ENCODE measurements at regions not wholly inside any gene's neighbourhood (a gene's known extent, or its start where the extent isn't known, plus 50 kb on each side); places are given as distances from the start of the nearest gene placed in this dataset.

DNA sequence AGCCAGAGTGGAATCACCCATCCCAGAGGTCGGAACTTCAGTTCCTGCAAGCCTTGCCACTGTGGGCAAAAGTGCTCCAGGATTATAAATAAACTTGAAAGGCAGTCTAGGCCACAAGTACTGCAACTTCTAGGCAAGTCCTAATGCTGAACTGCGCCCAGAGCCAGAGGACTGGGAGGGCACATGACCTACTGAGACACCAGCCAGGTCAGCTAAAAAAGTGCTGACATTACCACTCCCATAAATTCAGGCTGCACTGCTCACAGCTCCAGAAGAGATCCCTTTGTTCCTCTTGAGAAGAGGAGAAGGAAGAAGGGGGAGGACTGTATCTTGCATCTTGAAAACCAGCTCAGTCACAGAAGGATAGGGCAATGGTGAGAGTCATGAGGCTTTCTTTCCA, 1084.1 kb upstream of the PHF14 start:
- Histone ChIP-seq H3K9me3 (ENCODE audit: control insufficient read depth, insufficient read depth, low read length) (peaks cover 21% of the 10 kb centered on the region), H3K27me3 (ENCODE audit: control insufficient read depth, insufficient read depth, low read length) (no peaks in the 10 kb centered on the region), H3K4me3 (ENCODE audit: low read depth, low read length) (no peak overlapping the region), H3K27ac (ENCODE audit: low read depth, low read length) (no peak overlapping the region)
- TF ChIP-seq CTCF (IDR thresholded peaks at IDR 0.05; ENCODE audit: low read depth, low read length), result no peak
- POLR2A ChIA-PET, result no interaction called here
- CTCF ChIA-PET, result interaction anchor here (0.5 kb wide), 1 partner anchor 10 kb away, joined by 3 read pairs; no protein-coding TSS in a partner anchor
- DNase-seq (ENCODE audit: low read depth, low spot score), result no peak

DNA sequence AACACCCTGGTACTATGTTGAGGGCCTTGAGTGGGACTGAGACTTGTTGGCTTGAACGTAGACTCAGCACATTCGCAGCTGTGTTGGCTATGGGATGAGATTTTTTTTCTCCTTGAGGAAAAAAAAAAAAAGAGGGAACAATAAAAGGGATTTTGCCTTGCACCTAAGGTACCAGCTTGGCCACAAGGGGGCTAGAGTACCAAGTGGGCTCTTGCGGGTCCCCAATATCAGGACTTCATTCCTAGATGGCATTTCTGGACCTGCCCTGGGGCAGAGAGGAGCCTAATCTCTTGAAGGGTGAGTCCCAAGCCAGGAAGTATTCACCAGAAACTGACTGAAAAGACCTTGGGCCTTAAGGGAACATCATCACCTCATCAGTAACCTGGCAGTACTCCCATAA, 1083.6 kb upstream of the PHF14 start:
- Histone ChIP-seq H3K4me3 (ENCODE audit: low read depth, low read length) (no peak overlapping the region), H3K9me3 (ENCODE audit: control insufficient read depth, insufficient read depth, low read length) (peaks cover 21% of the 10 kb centered on the region), H3K27ac (ENCODE audit: low read depth, low read length) (no peak overlapping the region), H3K27me3 (ENCODE audit: control insufficient read depth, insufficient read depth, low read length) (no peaks in the 10 kb centered on the region)
- ChIA-PET POLR2A (no interaction called here), CTCF (no interaction called here)
- no peak for TF ChIP-seq CTCF (IDR thresholded peaks at IDR 0.05; ENCODE audit: low read depth, low read length)
- no peak for DNase-seq (ENCODE audit: low read depth, low spot score)

DNA sequence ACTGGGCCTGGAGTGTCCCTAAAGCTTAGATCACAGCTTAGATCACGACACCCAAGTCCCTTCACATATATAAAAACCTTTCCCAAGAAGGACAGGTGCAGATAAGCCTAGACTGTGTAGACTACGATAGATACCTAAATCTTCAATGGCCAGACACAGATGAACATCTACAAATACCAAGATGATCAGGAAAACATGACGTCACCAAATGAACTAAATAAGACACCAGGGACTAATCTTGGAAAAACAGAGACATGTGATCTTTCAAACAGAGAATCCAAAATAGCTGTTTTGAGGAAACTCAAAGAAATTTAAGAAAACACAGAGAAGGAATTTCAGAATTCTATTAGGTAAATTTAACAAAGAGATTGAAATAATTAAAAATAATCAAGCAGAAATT, 1082.6 kb upstream of the PHF14 start:
- DNase-seq (ENCODE audit: low read depth, low spot score), result no peak
- Histone ChIP-seq H3K4me3 (ENCODE audit: low read depth, low read length) (no peak overlapping the region), H3K27ac (ENCODE audit: low read depth, low read length) (no peak overlapping the region), H3K27me3 (ENCODE audit: control insufficient read depth, insufficient read depth, low read length) (no peaks in the 10 kb centered on the region), H3K9me3 (ENCODE audit: control insufficient read depth, insufficient read depth, low read length) (peaks cover 18% of the 10 kb centered on the region)
- TF ChIP-seq CTCF (IDR thresholded peaks at IDR 0.05; ENCODE audit: low read depth, low read length), result no peak
- CTCF ChIA-PET, result no interaction called here
- POLR2A ChIA-PET, result no interaction called here

DNA sequence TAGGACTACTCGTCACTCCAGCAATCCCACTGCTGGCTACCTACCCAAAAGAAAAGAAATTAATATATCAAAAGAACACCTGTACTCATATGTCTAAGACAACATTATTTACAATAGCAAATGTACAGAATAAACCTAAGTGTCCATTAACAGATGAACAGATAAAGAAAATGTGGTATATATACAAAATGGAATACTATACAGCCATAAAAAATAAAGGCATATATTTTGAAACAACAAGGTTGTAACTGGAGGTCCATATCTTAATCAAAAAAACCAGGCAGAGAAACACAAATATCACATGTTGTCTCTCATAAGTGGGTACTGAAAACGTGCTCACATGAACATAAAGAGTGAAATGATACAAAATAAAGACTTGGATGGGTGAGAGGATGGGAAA, 1073.3 kb upstream of the PHF14 start:
- CTCF ChIA-PET, result no interaction called here
- no peak overlapping the region for H3K27ac ChIP-seq (ENCODE audit: low read depth, low read length)
- no peaks in the 10 kb centered on the region for H3K27me3 ChIP-seq (ENCODE audit: control insufficient read depth, insufficient read depth, low read length)
- H3K9me3 ChIP-seq (ENCODE audit: control insufficient read depth, insufficient read depth, low read length), result peaks cover 4% of the 10 kb centered on the region
- POLR2A ChIA-PET, result no interaction called here
- no peak overlapping the region for H3K4me3 ChIP-seq (ENCODE audit: low read depth, low read length)
- no peak for TF ChIP-seq CTCF (IDR thresholded peaks at IDR 0.05; ENCODE audit: low read depth, low read length)
- DNase-seq (ENCODE audit: low read depth, low spot score), result no peak

- no peaks in the 10 kb centered on the region for H3K27me3 ChIP-seq (ENCODE audit: control insufficient read depth, insufficient read depth, low read length)
- TF ChIP-seq CTCF (IDR thresholded peaks at IDR 0.05; ENCODE audit: low read depth, low read length), result no peak
- H3K9me3 ChIP-seq (ENCODE audit: control insufficient read depth, insufficient read depth, low read length), result peaks cover 3% of the 10 kb centered on the region; the same call in 1 of the 2 replicates
- POLR2A ChIA-PET, result no interaction called here
- no peak overlapping the region for H3K27ac ChIP-seq (ENCODE audit: low read depth, low read length)
- no peak for DNase-seq (ENCODE audit: low read depth, low spot score)
- no peak overlapping the region for H3K4me3 ChIP-seq (ENCODE audit: low read depth, low read length)
- CTCF ChIA-PET, result no interaction called here
These were observed 1052.3 kb upstream of the PHF14 start for GRCh38 chr7:9921326-9921725.

All from AG04450 (cell line).